DND-41 (cell line): ENCODE measurements at regions not wholly inside any gene's neighbourhood (a gene's known extent, or its start where the extent isn't known, plus 50 kb on each side); places are given as distances from the start of the nearest gene placed in this dataset.

Experiments
- EZH2 ChIP-seq: IDR thresholded peaks from 3 replicates; pipeline ENCODE4 v1.6.1; 2012; ENCODE audit warnings: borderline replicate concordance, low read depth, mild to moderate bottlenecking, moderate library complexity, low read length, inconsistent platforms; ENCODE audit not compliant: severe bottlenecking
- TF ChIP-seq, protein P1 (sequence below): IDR thresholded peaks from 2 replicates; pipeline ENCODE4 v1.5.1; 2012; ENCODE audit warnings: borderline replicate concordance, low read length, moderate library complexity, mild to moderate bottlenecking; ENCODE audit not compliant: poor library complexity, severe bottlenecking; ENCODE audit errors: extremely low read depth

DNA sequence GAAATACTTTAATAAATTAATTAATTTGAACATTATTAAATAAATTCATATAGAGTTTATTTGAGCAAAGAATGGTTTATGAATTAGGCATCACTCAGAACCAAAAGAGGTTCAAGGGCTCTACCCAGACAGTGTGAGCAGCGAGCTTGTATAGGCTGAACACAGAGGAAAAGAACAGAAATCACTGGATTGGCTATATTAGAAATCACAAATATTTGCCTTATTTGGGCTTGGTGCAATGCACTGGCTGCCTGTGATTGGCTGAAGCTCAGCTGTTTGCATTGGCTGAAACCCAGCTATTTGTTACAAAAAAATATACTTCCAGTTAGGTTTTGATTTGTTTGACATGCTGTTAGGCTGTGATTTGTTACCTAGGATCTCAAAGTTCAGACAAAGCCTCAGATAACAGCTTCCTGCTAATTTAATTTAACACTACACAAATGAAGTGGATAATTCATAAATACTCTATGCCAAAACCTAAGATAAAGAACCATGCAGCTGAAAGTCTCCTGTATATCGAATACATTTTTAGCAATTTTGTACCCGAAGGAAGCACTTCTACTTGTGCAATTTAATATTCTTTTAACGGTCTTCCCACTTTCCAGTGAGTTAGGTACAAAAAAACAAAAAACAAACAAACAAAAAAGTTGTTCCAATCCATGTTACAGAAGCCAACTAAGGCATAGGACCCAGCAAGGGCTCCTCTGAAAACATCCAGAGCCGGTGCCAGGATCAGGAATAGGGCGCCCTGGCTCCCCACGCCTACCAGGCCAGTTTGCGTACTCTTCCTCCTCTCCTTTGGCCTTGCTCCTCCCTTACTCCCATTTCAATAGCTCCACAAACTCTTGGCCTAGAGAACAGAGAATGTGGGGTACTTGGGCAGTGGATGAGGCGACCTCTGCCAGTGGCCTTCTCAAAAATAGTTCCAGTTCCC, 179.1 kb downstream of the DUSP10 start:
- TF ChIP-seq, protein P1, sequence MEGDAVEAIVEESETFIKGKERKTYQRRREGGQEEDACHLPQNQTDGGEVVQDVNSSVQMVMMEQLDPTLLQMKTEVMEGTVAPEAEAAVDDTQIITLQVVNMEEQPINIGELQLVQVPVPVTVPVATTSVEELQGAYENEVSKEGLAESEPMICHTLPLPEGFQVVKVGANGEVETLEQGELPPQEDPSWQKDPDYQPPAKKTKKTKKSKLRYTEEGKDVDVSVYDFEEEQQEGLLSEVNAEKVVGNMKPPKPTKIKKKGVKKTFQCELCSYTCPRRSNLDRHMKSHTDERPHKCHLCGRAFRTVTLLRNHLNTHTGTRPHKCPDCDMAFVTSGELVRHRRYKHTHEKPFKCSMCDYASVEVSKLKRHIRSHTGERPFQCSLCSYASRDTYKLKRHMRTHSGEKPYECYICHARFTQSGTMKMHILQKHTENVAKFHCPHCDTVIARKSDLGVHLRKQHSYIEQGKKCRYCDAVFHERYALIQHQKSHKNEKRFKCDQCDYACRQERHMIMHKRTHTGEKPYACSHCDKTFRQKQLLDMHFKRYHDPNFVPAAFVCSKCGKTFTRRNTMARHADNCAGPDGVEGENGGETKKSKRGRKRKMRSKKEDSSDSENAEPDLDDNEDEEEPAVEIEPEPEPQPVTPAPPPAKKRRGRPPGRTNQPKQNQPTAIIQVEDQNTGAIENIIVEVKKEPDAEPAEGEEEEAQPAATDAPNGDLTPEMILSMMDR = no peak
- no peak for TF ChIP-seq EZH2
